ENCODE measurements at regions not wholly inside any gene's neighbourhood (a gene's known extent, or its start where the extent isn't known, plus 50 kb on each side); places are given as distances from the start of the nearest gene placed in this dataset.

GRCh38 chr11:39462506-39462905 lies 1996.9 kb downstream of the LRRC4C start:
- H3K27ac Mint-ChIP-seq (ENCODE audit: unreplicated experiment): no peak overlapping the region
- no peaks in the 10 kb centered on the region for H3K27me3 Mint-ChIP-seq (ENCODE audit: unreplicated experiment)
- H3K4me3 Mint-ChIP-seq (ENCODE audit: unreplicated experiment): no peak overlapping the region
- H3K36me3 Mint-ChIP-seq (ENCODE audit: unreplicated experiment): no peaks in the 10 kb centered on the region
- TF ChIP-seq, protein P1, sequence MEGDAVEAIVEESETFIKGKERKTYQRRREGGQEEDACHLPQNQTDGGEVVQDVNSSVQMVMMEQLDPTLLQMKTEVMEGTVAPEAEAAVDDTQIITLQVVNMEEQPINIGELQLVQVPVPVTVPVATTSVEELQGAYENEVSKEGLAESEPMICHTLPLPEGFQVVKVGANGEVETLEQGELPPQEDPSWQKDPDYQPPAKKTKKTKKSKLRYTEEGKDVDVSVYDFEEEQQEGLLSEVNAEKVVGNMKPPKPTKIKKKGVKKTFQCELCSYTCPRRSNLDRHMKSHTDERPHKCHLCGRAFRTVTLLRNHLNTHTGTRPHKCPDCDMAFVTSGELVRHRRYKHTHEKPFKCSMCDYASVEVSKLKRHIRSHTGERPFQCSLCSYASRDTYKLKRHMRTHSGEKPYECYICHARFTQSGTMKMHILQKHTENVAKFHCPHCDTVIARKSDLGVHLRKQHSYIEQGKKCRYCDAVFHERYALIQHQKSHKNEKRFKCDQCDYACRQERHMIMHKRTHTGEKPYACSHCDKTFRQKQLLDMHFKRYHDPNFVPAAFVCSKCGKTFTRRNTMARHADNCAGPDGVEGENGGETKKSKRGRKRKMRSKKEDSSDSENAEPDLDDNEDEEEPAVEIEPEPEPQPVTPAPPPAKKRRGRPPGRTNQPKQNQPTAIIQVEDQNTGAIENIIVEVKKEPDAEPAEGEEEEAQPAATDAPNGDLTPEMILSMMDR (IDR thresholded peaks at IDR 0.05): no peak
- H3K9me3 Mint-ChIP-seq (ENCODE audit: unreplicated experiment): peaks cover 4% of the 10 kb centered on the region
- no peak for DNase-seq (ENCODE audit: extremely low spot score, unreplicated experiment)
- no peaks in the 10 kb centered on the region for H3K4me1 Mint-ChIP-seq (ENCODE audit: unreplicated experiment)

DNA sequence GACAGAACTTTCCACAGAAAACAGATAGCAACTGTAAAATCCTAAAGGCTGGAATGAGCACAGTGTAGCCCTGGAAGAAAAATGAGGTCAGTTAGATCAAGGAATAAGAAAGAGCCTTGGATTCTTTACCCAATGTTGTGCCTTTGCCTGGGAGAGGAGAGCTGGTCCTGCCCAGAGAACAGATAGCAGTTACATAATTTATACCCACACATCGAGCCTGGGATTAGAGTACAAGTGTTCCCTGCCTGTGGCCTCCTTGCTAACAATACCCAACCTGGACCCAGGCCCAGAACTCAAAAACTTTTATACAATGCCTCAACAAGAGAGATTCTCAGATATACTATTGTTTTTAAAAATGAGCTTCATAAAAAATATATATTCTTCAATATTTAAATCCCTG lies 1998.4 kb downstream of the LRRC4C start:
- TF ChIP-seq, protein P1 (IDR thresholded peaks at IDR 0.05): no peak
- H3K36me3 Mint-ChIP-seq (ENCODE audit: unreplicated experiment): no peaks in the 10 kb centered on the region
- no peaks in the 10 kb centered on the region for H3K4me1 Mint-ChIP-seq (ENCODE audit: unreplicated experiment)
- no peak overlapping the region for H3K4me3 Mint-ChIP-seq (ENCODE audit: unreplicated experiment)
- peaks cover 4% of the 10 kb centered on the region for H3K9me3 Mint-ChIP-seq (ENCODE audit: unreplicated experiment)
- H3K27ac Mint-ChIP-seq (ENCODE audit: unreplicated experiment): no peak overlapping the region
- H3K27me3 Mint-ChIP-seq (ENCODE audit: unreplicated experiment): no peaks in the 10 kb centered on the region
- DNase-seq (ENCODE audit: extremely low spot score, unreplicated experiment): no peak

DNA sequence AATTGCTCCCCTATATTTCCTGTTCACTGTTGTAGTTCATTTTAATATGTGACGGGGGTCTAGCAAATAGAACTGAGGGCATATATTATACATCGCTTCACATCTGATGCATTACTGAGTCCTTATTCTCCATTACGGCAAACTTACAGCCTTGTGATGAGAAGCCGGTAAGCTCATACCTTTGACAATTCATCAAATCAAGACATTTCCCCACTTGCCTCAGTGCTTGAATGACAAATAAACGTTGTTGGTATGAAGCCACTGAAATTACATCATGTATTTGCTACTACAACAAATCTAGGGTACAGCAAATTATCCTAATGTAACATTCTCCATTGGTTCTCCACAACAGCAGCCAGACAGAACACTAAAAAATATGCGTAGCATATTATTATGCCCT lies 1999.8 kb downstream of the LRRC4C start:
- TF ChIP-seq, protein P1 (IDR thresholded peaks at IDR 0.05): no peak
- H3K27ac Mint-ChIP-seq (ENCODE audit: unreplicated experiment): no peak overlapping the region
- DNase-seq (ENCODE audit: extremely low spot score, unreplicated experiment): no peak
- H3K4me3 Mint-ChIP-seq (ENCODE audit: unreplicated experiment): no peak overlapping the region
- H3K4me1 Mint-ChIP-seq (ENCODE audit: unreplicated experiment): no peaks in the 10 kb centered on the region
- no peaks in the 10 kb centered on the region for H3K27me3 Mint-ChIP-seq (ENCODE audit: unreplicated experiment)
- H3K9me3 Mint-ChIP-seq (ENCODE audit: unreplicated experiment): peaks cover 4% of the 10 kb centered on the region
- H3K36me3 Mint-ChIP-seq (ENCODE audit: unreplicated experiment): no peaks in the 10 kb centered on the region

DNA sequence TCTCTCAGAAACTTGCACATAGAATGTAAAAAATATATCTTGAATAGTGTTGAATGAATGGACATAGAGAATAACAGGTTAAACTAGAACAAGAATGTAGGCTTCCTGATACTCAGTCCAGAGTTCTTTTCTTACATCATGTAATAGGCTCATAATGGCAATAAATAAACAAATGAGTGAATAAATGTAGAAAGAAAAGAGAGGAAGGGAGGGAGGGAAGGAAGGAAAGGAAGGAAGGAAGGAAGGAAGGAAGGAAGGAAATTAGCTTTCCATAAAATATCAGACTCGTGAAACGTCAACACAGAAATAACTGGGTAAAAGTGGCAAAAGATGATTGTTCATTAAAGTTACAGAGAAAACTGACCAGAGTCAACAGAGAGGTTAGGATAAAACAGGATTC lies 2001.0 kb downstream of the LRRC4C start:
- no peaks in the 10 kb centered on the region for H3K36me3 Mint-ChIP-seq (ENCODE audit: unreplicated experiment)

DNA sequence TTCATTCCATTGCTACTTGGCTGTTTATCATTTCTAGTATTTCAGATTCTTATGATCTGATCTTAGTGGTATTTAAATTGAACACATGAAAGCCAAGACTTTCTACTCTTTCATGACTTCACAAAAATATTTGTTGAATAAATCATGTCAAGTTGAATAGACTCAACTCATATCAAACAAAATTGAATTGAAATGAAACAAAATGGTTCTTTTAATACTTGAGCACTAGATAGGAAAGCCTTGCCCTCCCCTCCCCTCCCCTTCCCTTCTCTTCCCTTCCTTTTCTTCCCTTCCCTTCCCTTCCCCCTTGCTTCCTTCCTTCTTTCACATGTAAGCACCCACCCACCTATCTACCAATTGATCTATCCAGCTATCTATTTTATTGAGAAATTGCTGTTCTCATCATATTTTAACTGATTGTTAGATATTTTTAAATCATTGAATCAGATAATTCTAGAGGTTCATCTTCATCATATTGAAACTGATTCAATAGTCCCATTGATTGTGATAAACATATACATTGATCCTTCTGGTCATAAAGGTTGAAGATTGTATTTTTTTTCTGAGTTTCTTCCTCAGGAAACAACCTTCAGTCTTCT lies 2015.9 kb downstream of the LRRC4C start:
- no peak overlapping the region for H3K27ac Mint-ChIP-seq (ENCODE audit: unreplicated experiment)
- H3K9me3 Mint-ChIP-seq (ENCODE audit: unreplicated experiment): peaks cover 26% of the 10 kb centered on the region
- H3K4me3 Mint-ChIP-seq (ENCODE audit: unreplicated experiment): no peak overlapping the region
- H3K36me3 Mint-ChIP-seq (ENCODE audit: unreplicated experiment): no peaks in the 10 kb centered on the region
- no peaks in the 10 kb centered on the region for H3K4me1 Mint-ChIP-seq (ENCODE audit: unreplicated experiment)
- DNase-seq (ENCODE audit: extremely low spot score, unreplicated experiment): no peak
- TF ChIP-seq, protein P1 (IDR thresholded peaks at IDR 0.05): no peak
- no peaks in the 10 kb centered on the region for H3K27me3 Mint-ChIP-seq (ENCODE audit: unreplicated experiment)

More for the DNA sequence above, 2001.0 kb downstream of the LRRC4C start:
- TF ChIP-seq, protein P1 (IDR thresholded peaks at IDR 0.05): no peak
- Mint-ChIP-seq H3K4me3 (ENCODE audit: unreplicated experiment) (no peak overlapping the region), H3K27me3 (ENCODE audit: unreplicated experiment) (no peaks in the 10 kb centered on the region), H3K27ac (ENCODE audit: unreplicated experiment) (no peak overlapping the region), H3K4me1 (ENCODE audit: unreplicated experiment) (no peaks in the 10 kb centered on the region), H3K9me3 (ENCODE audit: unreplicated experiment) (peaks cover 4% of the 10 kb centered on the region)
- no peak for DNase-seq (ENCODE audit: extremely low spot score, unreplicated experiment)

Data from osteocyte (in vitro differentiated cells).